ENCODE measurements at regions not wholly inside any gene's neighbourhood (a gene's known extent, or its start where the extent isn't known, plus 50 kb on each side); places are given as distances from the start of the nearest gene placed in this dataset.

- Mint-ChIP-seq H3K36me3 (ENCODE audit: low read depth) (no peaks in the 10 kb centered on the region), H3K4me1 (no peaks in the 10 kb centered on the region), H3K4me3 (no peak overlapping the region), H3K9me3 (no peaks in the 10 kb centered on the region), H3K27ac (no peak overlapping the region), H3K27me3 (ENCODE audit: low read depth) (no peaks in the 10 kb centered on the region)
- TF ChIP-seq CTCF (IDR thresholded peaks at IDR 0.05; ENCODE audit: unreplicated experiment in 3 of 3): no peak
Measured at GRCh38 chr1:193856261-193856660, 669.8 kb upstream of the B3GALT2 start.

GRCh38 chr1:193850745-193851144, 664.3 kb upstream of the B3GALT2 start:
- Mint-ChIP-seq H3K27ac (no peak overlapping the region), H3K4me1 (no peaks in the 10 kb centered on the region), H3K27me3 (ENCODE audit: low read depth) (no peaks in the 10 kb centered on the region), H3K36me3 (ENCODE audit: low read depth) (no peaks in the 10 kb centered on the region), H3K4me3 (no peak overlapping the region), H3K9me3 (no peaks in the 10 kb centered on the region)
- TF ChIP-seq CTCF (IDR thresholded peaks at IDR 0.05; ENCODE audit: unreplicated experiment in 3 of 3): no peak

GRCh38 chr1:193846876-193847604, 660.6 kb upstream of the B3GALT2 start:
- Mint-ChIP-seq H3K27ac (no peak overlapping the region), H3K27me3 (ENCODE audit: low read depth) (no peaks in the 10 kb centered on the region), H3K9me3 (no peaks in the 10 kb centered on the region), H3K36me3 (ENCODE audit: low read depth) (no peaks in the 10 kb centered on the region), H3K4me1 (no peaks in the 10 kb centered on the region), H3K4me3 (no peak overlapping the region)
- no peak for TF ChIP-seq CTCF (IDR thresholded peaks at IDR 0.05; ENCODE audit: unreplicated experiment in 3 of 3)

- Mint-ChIP-seq H3K27me3 (ENCODE audit: low read depth) (no peaks in the 10 kb centered on the region), H3K27ac (no peak overlapping the region), H3K4me1 (no peaks in the 10 kb centered on the region), H3K36me3 (ENCODE audit: low read depth) (no peaks in the 10 kb centered on the region), H3K9me3 (no peaks in the 10 kb centered on the region), H3K4me3 (no peak overlapping the region)
- TF ChIP-seq CTCF (IDR thresholded peaks at IDR 0.05; ENCODE audit: unreplicated experiment in 3 of 3): no peak
Measured at GRCh38 chr1:193846411-193846810, 660.0 kb upstream of the B3GALT2 start.

- H3K4me1 Mint-ChIP-seq: no peaks in the 10 kb centered on the region
- no peak overlapping the region for H3K4me3 Mint-ChIP-seq
- H3K9me3 Mint-ChIP-seq: no peaks in the 10 kb centered on the region
- no peak for TF ChIP-seq CTCF (IDR thresholded peaks at IDR 0.05; ENCODE audit: unreplicated experiment in 3 of 3)
- no peaks in the 10 kb centered on the region for H3K36me3 Mint-ChIP-seq (ENCODE audit: low read depth)
- H3K27me3 Mint-ChIP-seq (ENCODE audit: low read depth): no peaks in the 10 kb centered on the region
- H3K27ac Mint-ChIP-seq: no peak overlapping the region
Measured at GRCh38 chr1:193841857-193842256, 655.4 kb upstream of the B3GALT2 start.

- Mint-ChIP-seq H3K4me1 (no peaks in the 10 kb centered on the region), H3K27ac (no peak overlapping the region), H3K36me3 (ENCODE audit: low read depth) (peaks cover 4% of the 10 kb centered on the region), H3K4me3 (no peak overlapping the region), H3K9me3 (peaks cover 32% of the 10 kb centered on the region), H3K27me3 (ENCODE audit: low read depth) (no peaks in the 10 kb centered on the region)
- no peak for TF ChIP-seq CTCF (IDR thresholded peaks at IDR 0.05; ENCODE audit: unreplicated experiment in 3 of 3)
Measured at GRCh38 chr1:193831465-193831864, 645.1 kb upstream of the B3GALT2 start.
